ENCODE measurements at regions not wholly inside any gene's neighbourhood (a gene's known extent, or its start where the extent isn't known, plus 50 kb on each side); places are given as distances from the start of the nearest gene placed in this dataset.
"Not testable (repeated sequence)": the region's sequence is repeated elsewhere in the genome, so short reads cannot be mapped to it uniquely, and the experiment has no call there.

- DNase-seq: no peak
These were observed 228.4 kb downstream of the RCHY1 start for GRCh38 chr4:75285837-75286236.

GRCh38 chr4:75284831-75285230, 229.4 kb downstream of the RCHY1 start:
- no peak for DNase-seq

- not testable (repeated sequence) for DNase-seq
These were observed 233.7 kb downstream of the RCHY1 start for GRCh38 chr4:75280461-75280860.

GRCh38 chr4:75259306-75259705, 254.9 kb downstream of the RCHY1 start:
- no peak for DNase-seq

- no peak for DNase-seq
These were observed 258.9 kb downstream of the RCHY1 start for GRCh38 chr4:75255261-75255660.

- DNase-seq: no peak
These were observed 259.5 kb downstream of the RCHY1 start for GRCh38 chr4:75254745-75255144.

- DNase-seq: not testable (repeated sequence)
These were observed 261.1 kb downstream of the RCHY1 start for GRCh38 chr4:75253094-75253493.

GRCh38 chr4:75251547-75251946, 262.7 kb downstream of the RCHY1 start:
- no peak for DNase-seq

- no peak for DNase-seq
These were observed 264.5 kb downstream of the RCHY1 start for GRCh38 chr4:75249739-75250138.

GRCh38 chr4:75248770-75249407, 265.3 kb downstream of the RCHY1 start:
- DNase-seq: no peak

GRCh38 chr4:75244325-75244724, 269.9 kb downstream of the RCHY1 start:
- DNase-seq: no peak

GRCh38 chr4:75243570-75243969, 270.6 kb downstream of the RCHY1 start:
- no peak for DNase-seq

- no peak for DNase-seq
These were observed 278.7 kb downstream of the RCHY1 start for GRCh38 chr4:75235359-75235951.

- DNase-seq: no peak
These were observed 281.7 kb downstream of the RCHY1 start for GRCh38 chr4:75232546-75232945.

GRCh38 chr4:75229806-75230570, 284.2 kb downstream of the RCHY1 start:
- DNase-seq: no peak

GRCh38 chr4:75213480-75213879, 280.6 kb downstream of the PARM1 start:
- DNase-seq: no peak

- DNase-seq: no peak
These were observed 278.5 kb downstream of the PARM1 start for GRCh38 chr4:75211422-75211821.

- no peak for DNase-seq
These were observed 275.0 kb downstream of the PARM1 start for GRCh38 chr4:75207902-75208301.

GRCh38 chr4:75195111-75195510, 262.2 kb downstream of the PARM1 start:
- DNase-seq: no peak

GRCh38 chr4:75194180-75194579, 261.3 kb downstream of the PARM1 start:
- no peak for DNase-seq

GRCh38 chr4:75192182-75192581, 259.3 kb downstream of the PARM1 start:
- DNase-seq: not testable (repeated sequence)

- no peak for DNase-seq
These were observed 256.9 kb downstream of the PARM1 start for GRCh38 chr4:75189711-75190335.

Measured in NCI-H524 treated with DMSO at 0.1 percent for 48 hours (cell line).